K562 (cell line): ENCODE measurements at regions not wholly inside any gene's neighbourhood (a gene's known extent, or its start where the extent isn't known, plus 50 kb on each side); places are given as distances from the start of the nearest gene placed in this dataset.

ENCODE experiments used
- ATF3 ChIP-seq, 2 experiments: fragments of 450-650 bp in 1 of 2; sonication (generic) in 1 of 2; formaldehyde crosslinking in 1 of 2; IDR thresholded peaks in 1 of 2; conservative IDR thresholded peaks in 1 of 2; 2 replicates each; pipeline versions ENCODE4 v1.6.1 to v1.8.1; 2016 to 2023; ENCODE audit warnings: mild to moderate bottlenecking in 2 of 2, moderate library complexity in 2 of 2, inconsistent platforms in 1 of 2, missing genetic modification reagents in 1 of 2
- BHLHE40 ChIP-seq: IDR thresholded peaks from 2 replicates; pipeline ENCODE4 v1.6.1; 2011; ENCODE audit warnings: low read length, improper control_type of control experiment
- GATAD2B ChIP-seq: fragments of 450-650 bp; IDR thresholded peaks from 2 replicates; pipeline ENCODE4 v1.6.1; 2017; ENCODE audit warnings: mild to moderate bottlenecking, borderline replicate concordance
- HMG20B ChIP-seq: fragments of 250-450 bp; sonication (Bioruptor Pico); IDR thresholded peaks from 2 replicates; pipeline ENCODE4 v1.5.0; 2021; ENCODE audit warnings: mild to moderate bottlenecking
- POLR2A ChIP-seq: fragments of 450-650 bp; conservative IDR thresholded peaks from 2 replicates; pipeline ENCODE4 v1.6.1; 2016
- SIN3B ChIP-seq: fragments of 450-650 bp; IDR thresholded peaks from 2 replicates; pipeline ENCODE4 v1.6.1; 2017; ENCODE audit warnings: low read depth, mild to moderate bottlenecking, moderate library complexity
- USF1 ChIP-seq: sonication (generic); formaldehyde crosslinking; IDR thresholded peaks from 2 replicates; pipeline ENCODE4 v1.9.0; 2022; ENCODE audit warnings: mild to moderate bottlenecking, missing genetic modification reagents
- ZNF644 ChIP-seq: fragments of 200-800 bp; sonication (Bioruptor generic); IDR thresholded peaks from 2 replicates; pipeline ENCODE4 v1.6.1; 2016; ENCODE audit warnings: low read depth, missing genetic modification characterization, missing compliant biosample characterization
- TF ChIP-seq, protein P1 (sequence below): fragments of 450-650 bp; IDR thresholded peaks from 2 replicates; pipeline ENCODE4 v1.6.1; 2016; ENCODE audit warnings: low read depth, mild to moderate bottlenecking, moderate library complexity
- TF ChIP-seq, protein P2 (sequence below), 3 experiments: IDR thresholded peaks in 2 of 3; conservative IDR thresholded peaks in 1 of 3; 2 replicates each; pipeline ENCODE4 v1.5.1; 2011 to 2012; ENCODE audit warnings: low read length in 3 of 3, mild to moderate bottlenecking in 3 of 3, control low read depth in 2 of 3, improper control_type of control experiment in 1 of 3, inconsistent platforms in 1 of 3, low read depth in 1 of 3, mixed read lengths in 1 of 3, moderate library complexity in 1 of 3; ENCODE audit not compliant: insufficient read depth in 2 of 3

DNA sequence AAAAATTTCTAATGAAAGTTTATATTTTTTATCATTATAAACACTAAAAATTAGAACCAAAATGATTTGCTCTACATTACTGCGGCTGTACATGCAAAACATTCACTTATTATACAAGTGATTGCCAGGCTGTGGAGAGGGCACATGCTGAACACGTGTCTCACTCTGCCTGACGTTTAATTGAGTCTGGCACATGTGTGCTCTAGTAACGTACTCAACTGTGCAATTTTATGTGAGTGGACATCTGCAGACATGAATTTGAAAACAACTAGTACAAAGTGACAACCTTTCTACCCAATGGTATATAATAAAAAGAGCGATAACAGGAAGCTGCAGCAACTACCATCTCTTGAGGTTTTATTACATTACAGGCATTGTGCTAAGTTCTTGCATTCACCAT, 341.4 kb downstream of the KLF12 start:
- TF ChIP-seq ZNF644 (no peak), HMG20B (no peak), GATAD2B (no peak), ATF3 (IDR thresholded peaks at IDR 0.05) (no peak), ATF3 (CRISPR knock-in tag; conservative IDR thresholded peaks at IDR 0.05) (no peak), USF1 (CRISPR knock-in tag) (no peak), BHLHE40 (no peak), SIN3B (no peak), POLR2A (no peak)
- TF ChIP-seq, protein P1, sequence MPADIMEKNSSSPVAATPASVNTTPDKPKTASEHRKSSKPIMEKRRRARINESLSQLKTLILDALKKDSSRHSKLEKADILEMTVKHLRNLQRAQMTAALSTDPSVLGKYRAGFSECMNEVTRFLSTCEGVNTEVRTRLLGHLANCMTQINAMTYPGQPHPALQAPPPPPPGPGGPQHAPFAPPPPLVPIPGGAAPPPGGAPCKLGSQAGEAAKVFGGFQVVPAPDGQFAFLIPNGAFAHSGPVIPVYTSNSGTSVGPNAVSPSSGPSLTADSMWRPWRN: no peak
- TF ChIP-seq, protein P2, sequence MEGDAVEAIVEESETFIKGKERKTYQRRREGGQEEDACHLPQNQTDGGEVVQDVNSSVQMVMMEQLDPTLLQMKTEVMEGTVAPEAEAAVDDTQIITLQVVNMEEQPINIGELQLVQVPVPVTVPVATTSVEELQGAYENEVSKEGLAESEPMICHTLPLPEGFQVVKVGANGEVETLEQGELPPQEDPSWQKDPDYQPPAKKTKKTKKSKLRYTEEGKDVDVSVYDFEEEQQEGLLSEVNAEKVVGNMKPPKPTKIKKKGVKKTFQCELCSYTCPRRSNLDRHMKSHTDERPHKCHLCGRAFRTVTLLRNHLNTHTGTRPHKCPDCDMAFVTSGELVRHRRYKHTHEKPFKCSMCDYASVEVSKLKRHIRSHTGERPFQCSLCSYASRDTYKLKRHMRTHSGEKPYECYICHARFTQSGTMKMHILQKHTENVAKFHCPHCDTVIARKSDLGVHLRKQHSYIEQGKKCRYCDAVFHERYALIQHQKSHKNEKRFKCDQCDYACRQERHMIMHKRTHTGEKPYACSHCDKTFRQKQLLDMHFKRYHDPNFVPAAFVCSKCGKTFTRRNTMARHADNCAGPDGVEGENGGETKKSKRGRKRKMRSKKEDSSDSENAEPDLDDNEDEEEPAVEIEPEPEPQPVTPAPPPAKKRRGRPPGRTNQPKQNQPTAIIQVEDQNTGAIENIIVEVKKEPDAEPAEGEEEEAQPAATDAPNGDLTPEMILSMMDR (IDR thresholded peaks at IDR 0.05 in 2 of 3, conservative IDR thresholded peaks at IDR 0.05 in 1 of 3; ENCODE audit: insufficient read depth in 2 of 3, low read depth in 1 of 3, low read length in 3 of 3): no peak
